ENCODE measurements at regions not wholly inside any gene's neighbourhood (a gene's known extent, or its start where the extent isn't known, plus 50 kb on each side); places are given as distances from the start of the nearest gene placed in this dataset.

DNA sequence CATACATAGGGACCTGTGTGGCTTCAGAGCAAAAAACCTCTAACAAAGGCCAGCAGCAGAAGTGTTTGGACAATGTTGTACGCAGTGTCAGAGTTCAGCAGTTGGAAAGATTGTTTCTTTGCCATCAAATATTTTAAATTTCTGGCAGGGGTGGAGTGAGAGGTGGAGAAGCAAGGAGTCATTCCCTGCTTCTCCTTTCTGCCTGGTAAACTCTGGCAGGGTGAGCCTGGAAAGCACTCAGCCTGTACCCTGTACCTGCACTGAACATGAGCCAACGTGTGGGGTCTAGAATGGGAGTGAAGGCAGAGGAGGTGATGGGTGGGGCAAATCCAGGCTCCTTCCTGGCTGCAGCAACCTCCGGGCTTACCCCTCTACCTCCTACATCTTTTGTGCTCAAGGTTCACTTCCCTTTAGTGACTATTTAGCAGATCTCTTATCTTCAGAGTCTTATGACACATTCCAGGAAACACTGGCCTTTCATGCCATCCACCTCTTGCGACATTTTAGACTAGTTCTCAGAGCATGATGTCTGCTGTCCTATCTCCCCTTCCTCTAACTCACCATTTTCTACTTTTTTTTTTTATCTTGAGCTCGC is 445.0 kb upstream of the PIK3R1 start:
- TF ChIP-seq POLR2A (IDR thresholded peaks at IDR 0.05; ENCODE audit: low read depth, low read length) (no peak), POLR2AphosphoS5 (IDR thresholded peaks at IDR 0.05; ENCODE audit: low read depth, low read length) (no peak)
